Renal pelvis (tissue), 1 donor: ENCODE measurements at regions not wholly inside any gene's neighbourhood (a gene's known extent, or its start where the extent isn't known, plus 50 kb on each side); places are given as distances from the start of the nearest gene placed in this dataset.

Experiments
- DNase-seq: peaks from one replicate; pipeline ENCODE4 v3.0.0-alpha.2; 2013

DNA sequence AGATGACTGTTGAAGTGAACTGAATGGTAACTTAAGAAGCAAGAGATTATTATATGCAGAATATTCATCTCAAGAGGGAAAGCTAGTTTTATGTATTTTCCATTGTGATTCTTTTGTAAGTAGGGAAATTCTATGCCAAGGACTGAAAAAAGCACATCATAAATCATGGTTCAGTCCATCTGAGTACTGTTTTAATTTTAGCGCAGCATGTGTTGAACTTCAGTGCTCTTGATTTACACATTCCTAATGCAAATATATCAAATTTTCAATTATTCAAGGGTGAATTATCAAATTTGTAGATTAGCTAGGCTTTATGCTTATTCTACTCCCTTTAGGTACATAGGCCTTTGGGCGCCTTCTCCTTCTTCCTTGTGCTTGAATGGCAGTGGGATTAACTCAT, 50.3 kb upstream of the TCF12 start:
- DNase-seq, result no peak

DNA sequence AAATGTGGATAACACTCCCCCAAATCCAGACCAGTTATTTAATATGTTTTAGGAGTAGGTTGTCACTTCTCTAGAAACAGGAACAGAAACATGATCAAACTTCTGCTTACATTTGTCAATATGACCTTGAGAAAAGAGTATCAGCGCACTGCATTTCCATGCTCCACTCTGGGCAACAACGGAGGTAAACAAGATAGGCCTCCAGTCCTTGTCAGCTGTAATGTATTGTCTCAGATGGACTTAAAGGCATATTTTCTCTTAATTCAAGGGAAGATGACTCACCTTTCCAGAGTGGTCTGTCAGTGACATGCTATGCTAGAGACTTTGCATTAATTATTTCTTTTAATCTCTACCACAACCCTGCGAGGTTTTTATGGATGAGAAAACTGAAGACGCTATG, 51.6 kb upstream of the TCF12 start:
- no peak for DNase-seq

DNA sequence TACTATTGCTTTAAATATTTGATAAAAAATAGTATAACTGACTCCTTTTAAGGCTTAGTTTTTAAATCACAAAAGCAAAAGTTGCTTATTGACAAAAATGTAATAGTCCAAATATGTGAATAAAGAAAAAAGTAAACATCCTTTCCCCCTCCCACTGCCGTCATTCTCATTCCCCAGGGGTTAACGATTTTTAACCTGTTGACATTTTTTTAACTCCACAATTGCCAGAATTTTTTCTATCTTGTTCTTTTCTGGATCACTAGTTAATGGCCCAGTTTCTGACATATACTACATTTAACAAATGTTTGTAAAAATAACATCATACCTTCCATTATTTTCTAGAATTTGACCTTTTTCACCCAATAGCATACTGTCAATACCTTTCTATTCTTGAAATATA, 60.6 kb upstream of the TCF12 start:
- DNase-seq, result no peak

- DNase-seq, result no peak
Observed at GRCh38 chr15:56856934-56857333, 61.5 kb upstream of the TCF12 start.

DNA sequence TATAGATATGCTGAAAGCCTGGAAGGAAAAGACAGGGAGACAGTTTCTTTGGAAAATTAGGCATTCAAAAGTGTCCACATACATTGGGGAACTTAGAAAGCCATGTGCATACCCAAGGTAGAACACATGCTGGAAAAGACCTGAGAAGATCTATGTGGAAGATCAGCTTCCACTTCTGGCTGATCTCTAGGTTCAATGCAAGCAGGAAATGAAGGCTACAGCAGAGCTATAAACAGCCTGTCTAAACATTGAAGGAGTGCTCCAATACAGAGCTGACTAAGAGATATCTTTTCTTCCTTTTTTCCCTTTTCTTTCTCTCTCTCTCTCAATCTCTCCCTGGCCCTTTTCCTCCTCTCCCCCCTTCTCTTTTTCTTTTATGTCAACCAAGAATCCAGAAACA, 73.6 kb upstream of the TCF12 start:
- DNase-seq, result no peak

GRCh38 chr15:56844471-56844870, 74.0 kb upstream of the TCF12 start:
- no peak for DNase-seq

- DNase-seq, result no peak
Observed at GRCh38 chr15:56839641-56840040, 78.8 kb upstream of the TCF12 start.

DNA sequence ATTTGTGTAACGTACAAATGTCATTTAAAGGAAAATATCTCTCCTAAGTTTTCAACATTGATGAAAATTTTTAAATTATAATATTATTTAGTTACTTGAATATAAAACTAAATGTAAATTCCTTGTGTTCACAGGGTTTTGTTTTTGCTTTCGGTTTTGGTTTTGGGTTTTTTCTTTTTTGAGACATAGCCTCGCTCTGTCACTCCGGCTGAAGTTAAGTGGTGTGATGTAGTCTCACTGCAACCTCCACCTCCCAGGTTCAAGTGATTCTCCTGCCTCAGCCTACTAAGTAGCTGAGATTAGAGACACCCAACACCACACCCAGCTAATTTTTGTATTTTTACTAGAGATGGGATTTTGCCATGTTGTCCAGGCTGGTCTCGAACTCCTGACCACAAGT, 79.3 kb upstream of the TCF12 start:
- no peak for DNase-seq

GRCh38 chr15:56838085-56838484, 80.4 kb upstream of the TCF12 start:
- no peak for DNase-seq

DNA sequence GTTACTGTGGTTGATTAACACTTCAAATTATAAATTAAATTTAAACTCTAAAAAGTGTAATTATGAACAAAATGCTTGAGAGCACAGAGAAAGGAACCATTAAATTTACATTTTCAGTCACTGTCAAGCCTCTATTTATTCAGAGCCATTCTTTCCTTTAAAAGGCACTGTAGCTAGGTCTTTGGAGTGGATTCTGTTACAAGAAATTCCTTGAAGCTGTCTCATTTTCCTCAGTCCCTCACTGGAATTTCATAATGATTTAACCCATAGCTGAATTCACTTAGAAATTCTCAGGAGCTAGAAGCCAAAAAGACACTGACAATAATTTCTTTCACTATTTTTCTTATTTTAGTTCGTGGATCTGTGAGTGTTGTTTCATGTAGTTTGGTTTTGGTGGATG, 81.2 kb upstream of the TCF12 start:
- no peak for DNase-seq

DNA sequence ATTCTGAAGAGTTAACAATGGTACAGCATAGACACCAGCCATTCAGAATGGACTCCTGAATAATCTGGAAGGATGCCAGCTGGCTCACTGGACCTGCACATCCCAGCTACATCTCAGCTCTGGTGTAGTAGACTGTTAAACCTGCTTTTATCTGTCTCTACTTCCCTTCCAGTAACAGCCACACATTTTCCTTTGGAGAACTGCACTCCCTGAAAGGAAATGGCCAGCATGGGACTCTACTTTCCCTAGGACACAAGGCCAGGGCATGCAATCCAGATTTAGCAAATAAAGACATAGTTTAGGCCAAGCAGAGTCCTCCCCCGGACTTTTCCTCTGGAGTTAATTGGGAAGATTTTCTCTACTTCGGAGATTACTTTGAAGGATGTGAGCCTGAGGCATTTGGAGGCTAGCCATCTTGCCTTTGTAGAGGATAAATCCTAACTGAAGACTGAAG, 82.7 kb upstream of the TCF12 start:
- no peak for DNase-seq

DNA sequence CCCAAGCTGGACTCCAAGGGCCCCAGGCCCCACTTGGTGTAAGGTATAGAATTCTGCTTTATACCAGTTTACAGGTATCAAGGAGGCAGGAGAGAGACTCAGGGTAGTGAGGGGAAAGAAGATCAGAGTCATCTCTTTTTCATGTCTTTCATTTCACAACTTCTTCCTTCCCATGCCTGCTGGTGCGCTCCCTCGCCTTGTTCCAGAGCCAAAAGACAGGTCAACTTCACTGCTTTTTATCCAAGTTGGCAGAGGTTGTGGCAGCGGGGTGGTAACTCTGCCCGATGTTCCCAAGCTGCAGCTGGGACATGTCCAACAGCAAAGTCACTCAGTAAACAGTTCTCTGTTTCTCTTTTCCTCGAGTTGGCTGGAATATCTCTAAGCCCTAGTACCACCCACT, 86.3 kb upstream of the TCF12 start:
- DNase-seq, result no peak

- no peak for DNase-seq
Observed at GRCh38 chr15:56831467-56832005, 86.9 kb upstream of the TCF12 start.

DNA sequence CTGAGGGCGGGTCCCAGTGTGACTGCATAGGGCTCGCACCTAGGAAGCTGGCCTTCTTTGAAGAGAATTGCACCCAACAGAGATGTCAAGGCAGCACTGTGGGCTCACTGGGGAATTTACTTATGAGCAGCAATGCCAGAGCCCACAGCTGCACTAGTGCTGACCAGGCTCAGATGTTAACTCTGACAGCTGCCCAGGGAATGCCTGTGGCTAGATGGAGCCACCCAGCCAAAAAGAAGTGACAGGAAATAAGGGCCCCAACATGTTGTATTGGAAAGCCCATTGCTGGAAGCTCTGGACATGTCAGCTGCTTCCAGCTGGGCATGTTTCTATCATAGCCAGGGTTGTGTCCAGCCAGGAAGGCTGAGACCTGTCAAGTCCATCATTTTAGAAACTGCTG, 90.9 kb upstream of the ZNF280D start:
- no peak for DNase-seq

GRCh38 chr15:56821721-56822425, 88.6 kb upstream of the ZNF280D start:
- peak; percentile 53 for DNase-seq

GRCh38 chr15:56820333-56820732, 87.0 kb upstream of the ZNF280D start:
- no peak for DNase-seq

- peak; percentile 42 for DNase-seq
Observed at GRCh38 chr15:56817321-56818080, 84.2 kb upstream of the ZNF280D start.

DNA sequence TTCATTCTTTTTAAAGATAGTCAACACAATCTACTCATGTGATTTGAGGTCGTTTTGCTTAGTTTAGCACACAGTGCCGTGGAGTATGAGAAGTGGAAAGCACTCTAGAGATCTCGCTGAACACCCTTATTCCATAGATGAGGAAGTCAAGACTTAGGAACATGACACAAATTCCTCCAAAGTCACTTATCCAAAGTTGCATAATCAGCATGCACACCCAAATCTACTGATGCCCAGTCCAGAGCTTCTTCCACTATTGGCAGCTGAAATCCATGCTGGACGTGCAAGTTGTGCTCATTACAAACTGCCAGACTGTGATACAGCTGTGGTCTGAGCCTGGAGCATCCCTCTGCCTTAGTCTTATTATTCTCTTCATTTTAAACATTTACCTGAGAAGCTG, 83.5 kb upstream of the ZNF280D start:
- no peak for DNase-seq

DNA sequence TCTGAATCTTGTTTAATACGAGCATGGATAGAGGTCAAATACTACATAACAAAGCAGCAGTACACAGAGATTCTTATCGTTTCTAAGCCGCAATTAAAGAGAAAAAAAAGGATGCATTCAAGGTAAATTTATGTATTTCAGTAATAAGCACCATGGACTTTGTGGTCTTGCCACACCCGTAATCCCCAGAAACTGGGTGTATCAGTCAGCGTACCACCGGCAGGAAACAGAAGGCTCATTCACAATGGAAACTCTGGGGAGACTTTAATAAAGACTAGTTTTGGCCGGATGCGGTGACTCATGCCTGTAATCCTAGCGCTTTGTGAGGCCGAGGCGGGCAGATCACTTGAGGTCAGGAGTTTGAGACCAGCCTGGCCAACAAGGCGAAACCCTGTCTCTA, 81.9 kb upstream of the ZNF280D start:
- DNase-seq, result no peak

GRCh38 chr15:56814429-56814828, 81.1 kb upstream of the ZNF280D start:
- DNase-seq, result no peak

DNA sequence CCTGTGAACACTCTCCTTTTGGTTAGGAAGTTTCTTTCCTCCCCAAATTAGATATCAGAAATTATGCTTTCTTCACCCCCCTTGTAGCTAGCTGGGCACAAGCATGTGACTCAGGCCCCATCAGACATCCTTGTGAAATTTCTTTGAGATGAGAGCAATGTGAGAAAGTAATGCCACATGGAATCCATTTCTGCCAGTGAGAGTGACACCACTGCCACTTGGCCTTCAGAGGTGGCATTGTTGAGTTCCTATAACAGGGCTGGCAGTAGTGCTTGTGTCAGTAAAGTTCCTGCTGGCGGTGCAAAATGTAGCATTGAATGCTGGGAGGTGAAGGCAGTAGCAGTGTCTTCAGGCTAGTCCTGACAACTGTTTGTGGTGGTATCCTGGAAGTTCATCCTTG, 80.7 kb upstream of the ZNF280D start:
- no peak for DNase-seq

DNA sequence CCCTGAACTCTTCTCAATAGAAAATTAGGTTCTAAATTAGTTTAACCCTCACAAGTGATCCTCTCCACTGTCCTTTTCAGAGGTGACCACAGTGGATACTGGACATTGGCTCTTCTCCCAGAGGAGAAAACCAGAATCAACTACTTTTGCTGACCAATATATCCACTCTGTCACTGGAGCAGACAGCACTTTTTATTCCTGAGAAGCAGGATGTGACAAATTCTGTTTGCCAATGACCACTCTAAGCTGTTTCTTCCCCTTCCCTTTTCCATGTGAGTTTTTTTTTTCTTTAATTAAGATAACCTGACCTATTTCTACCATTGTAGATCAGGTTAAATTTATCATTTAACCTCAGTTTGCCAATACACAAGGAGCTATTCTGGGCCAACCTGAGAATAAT, 79.7 kb upstream of the ZNF280D start:
- DNase-seq, result no peak

- DNase-seq, result no peak
Observed at GRCh38 chr15:56812221-56812620, 78.9 kb upstream of the ZNF280D start.

- DNase-seq, result no peak
Observed at GRCh38 chr15:56811586-56811985, 78.3 kb upstream of the ZNF280D start.
